NB4 (cell line): ENCODE measurements at regions not wholly inside any gene's neighbourhood (a gene's known extent, or its start where the extent isn't known, plus 50 kb on each side); places are given as distances from the start of the nearest gene placed in this dataset.

Source experiments
- MYC ChIP-seq: IDR thresholded peaks from 2 replicates; pipeline ENCODE4 v1.6.1; 2011; ENCODE audit warnings: low read depth, low read length
- POLR2A ChIP-seq: IDR thresholded peaks from 2 replicates; pipeline ENCODE4 v1.6.1; 2011; ENCODE audit warnings: mild to moderate bottlenecking; ENCODE audit not compliant: insufficient read length; ENCODE audit errors: extremely low read depth
- TF ChIP-seq, protein P1 (sequence below): IDR thresholded peaks from one replicate; pipeline ENCODE4 v1.5.1; 2012; ENCODE audit warnings: low read depth, low read length
- TF ChIP-seq, protein P2 (sequence below): IDR thresholded peaks from 2 replicates; pipeline ENCODE4 v1.6.1; 2011; ENCODE audit warnings: low read depth, low read length

DNA sequence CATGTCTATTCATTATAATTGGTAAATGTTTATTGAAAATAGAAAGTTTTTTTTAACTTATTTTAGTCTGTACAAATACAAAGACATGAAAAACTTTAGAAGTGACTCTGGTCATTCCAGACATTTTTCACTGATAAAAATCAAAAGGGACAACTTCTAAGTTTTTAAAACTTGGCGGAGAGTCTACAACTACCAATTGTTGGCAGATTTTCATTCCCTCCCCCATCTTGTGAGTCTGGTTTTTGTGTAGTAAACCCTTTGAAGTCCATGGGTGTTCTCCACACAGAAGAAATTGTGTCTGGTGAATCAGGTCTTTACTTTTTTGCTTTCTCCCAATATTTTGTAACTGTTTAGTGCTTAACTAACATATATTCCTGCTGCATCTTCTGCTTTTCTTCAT lies 336.5 kb downstream of the PDGFC start:
- TF ChIP-seq, protein P1, sequence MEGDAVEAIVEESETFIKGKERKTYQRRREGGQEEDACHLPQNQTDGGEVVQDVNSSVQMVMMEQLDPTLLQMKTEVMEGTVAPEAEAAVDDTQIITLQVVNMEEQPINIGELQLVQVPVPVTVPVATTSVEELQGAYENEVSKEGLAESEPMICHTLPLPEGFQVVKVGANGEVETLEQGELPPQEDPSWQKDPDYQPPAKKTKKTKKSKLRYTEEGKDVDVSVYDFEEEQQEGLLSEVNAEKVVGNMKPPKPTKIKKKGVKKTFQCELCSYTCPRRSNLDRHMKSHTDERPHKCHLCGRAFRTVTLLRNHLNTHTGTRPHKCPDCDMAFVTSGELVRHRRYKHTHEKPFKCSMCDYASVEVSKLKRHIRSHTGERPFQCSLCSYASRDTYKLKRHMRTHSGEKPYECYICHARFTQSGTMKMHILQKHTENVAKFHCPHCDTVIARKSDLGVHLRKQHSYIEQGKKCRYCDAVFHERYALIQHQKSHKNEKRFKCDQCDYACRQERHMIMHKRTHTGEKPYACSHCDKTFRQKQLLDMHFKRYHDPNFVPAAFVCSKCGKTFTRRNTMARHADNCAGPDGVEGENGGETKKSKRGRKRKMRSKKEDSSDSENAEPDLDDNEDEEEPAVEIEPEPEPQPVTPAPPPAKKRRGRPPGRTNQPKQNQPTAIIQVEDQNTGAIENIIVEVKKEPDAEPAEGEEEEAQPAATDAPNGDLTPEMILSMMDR, result no peak
- TF ChIP-seq POLR2A, result no peak
- TF ChIP-seq, protein P2, sequence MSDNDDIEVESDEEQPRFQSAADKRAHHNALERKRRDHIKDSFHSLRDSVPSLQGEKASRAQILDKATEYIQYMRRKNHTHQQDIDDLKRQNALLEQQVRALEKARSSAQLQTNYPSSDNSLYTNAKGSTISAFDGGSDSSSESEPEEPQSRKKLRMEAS, result no peak
- no peak for TF ChIP-seq MYC
